ENCODE measurements at regions not wholly inside any gene's neighbourhood (a gene's known extent, or its start where the extent isn't known, plus 50 kb on each side); places are given as distances from the start of the nearest gene placed in this dataset.

GRCh38 chr3:25339225-25339624 lies 88.8 kb upstream of the RARB start:
- Mint-ChIP-seq H3K36me3 (ENCODE audit: insufficient read depth, unreplicated experiment) (no peaks in the 10 kb centered on the region), H3K27ac (ENCODE audit: unreplicated experiment) (no peak overlapping the region), H3K9me3 (ENCODE audit: low read depth, unreplicated experiment) (no peaks in the 10 kb centered on the region), H3K4me1 (ENCODE audit: low read depth, unreplicated experiment) (peaks cover 8% of the 10 kb centered on the region), H3K27me3 (ENCODE audit: unreplicated experiment) (no peaks in the 10 kb centered on the region), H3K4me3 (ENCODE audit: low read depth, unreplicated experiment) (no peak overlapping the region)
- TF ChIP-seq CTCF (IDR thresholded peaks at IDR 0.05; ENCODE audit: unreplicated experiment) = no peak
- CTCF ChIA-PET = no interaction called here
- BruUV-seq (replicated peaks) = no TSS peak
- no peak for DNase-seq
- intact Hi-C loops (cut with micrococcal nuclease; ENCODE audit: unreplicated experiment) = no loop called here

GRCh38 chr3:25344670-25345069 lies 83.4 kb upstream of the RARB start:
- Mint-ChIP-seq H3K4me1 (ENCODE audit: low read depth, unreplicated experiment) (peaks cover 8% of the 10 kb centered on the region), H3K27ac (ENCODE audit: unreplicated experiment) (no peak overlapping the region), H3K27me3 (ENCODE audit: unreplicated experiment) (no peaks in the 10 kb centered on the region), H3K4me3 (ENCODE audit: low read depth, unreplicated experiment) (no peak overlapping the region), H3K36me3 (ENCODE audit: insufficient read depth, unreplicated experiment) (no peaks in the 10 kb centered on the region), H3K9me3 (ENCODE audit: low read depth, unreplicated experiment) (no peaks in the 10 kb centered on the region)
- intact Hi-C loops (cut with micrococcal nuclease; ENCODE audit: unreplicated experiment) = no loop called here
- BruUV-seq (replicated peaks) = no TSS peak
- CTCF ChIA-PET = no interaction called here
- no peak for DNase-seq
- no peak for TF ChIP-seq CTCF (IDR thresholded peaks at IDR 0.05; ENCODE audit: unreplicated experiment)

- no peaks in the 10 kb centered on the region for H3K4me1 Mint-ChIP-seq (ENCODE audit: low read depth, unreplicated experiment)
- no TSS peak for BruUV-seq (replicated peaks)
- no peaks in the 10 kb centered on the region for H3K9me3 Mint-ChIP-seq (ENCODE audit: low read depth, unreplicated experiment)
- H3K4me3 Mint-ChIP-seq (ENCODE audit: low read depth, unreplicated experiment) = no peak overlapping the region
- no peak for DNase-seq
- CTCF ChIA-PET = no interaction called here
- intact Hi-C loops (cut with micrococcal nuclease; ENCODE audit: unreplicated experiment) = no loop called here
- H3K27me3 Mint-ChIP-seq (ENCODE audit: unreplicated experiment) = no peaks in the 10 kb centered on the region
- no peak overlapping the region for H3K27ac Mint-ChIP-seq (ENCODE audit: unreplicated experiment)
- no peaks in the 10 kb centered on the region for H3K36me3 Mint-ChIP-seq (ENCODE audit: insufficient read depth, unreplicated experiment)
- TF ChIP-seq CTCF (IDR thresholded peaks at IDR 0.05; ENCODE audit: unreplicated experiment) = no peak
Observed at GRCh38 chr3:25349095-25349494, 79.0 kb upstream of the RARB start.

- no peaks in the 10 kb centered on the region for H3K9me3 Mint-ChIP-seq (ENCODE audit: low read depth, unreplicated experiment)
- no peak for TF ChIP-seq CTCF (IDR thresholded peaks at IDR 0.05; ENCODE audit: unreplicated experiment)
- no peaks in the 10 kb centered on the region for H3K36me3 Mint-ChIP-seq (ENCODE audit: insufficient read depth, unreplicated experiment)
- H3K4me3 Mint-ChIP-seq (ENCODE audit: low read depth, unreplicated experiment) = no peak overlapping the region
- DNase-seq = no peak
- no peak overlapping the region for H3K27ac Mint-ChIP-seq (ENCODE audit: unreplicated experiment)
- no peaks in the 10 kb centered on the region for H3K4me1 Mint-ChIP-seq (ENCODE audit: low read depth, unreplicated experiment)
- no peaks in the 10 kb centered on the region for H3K27me3 Mint-ChIP-seq (ENCODE audit: unreplicated experiment)
- CTCF ChIA-PET = no interaction called here
- intact Hi-C loops (cut with micrococcal nuclease; ENCODE audit: unreplicated experiment) = no loop called here
- no TSS peak for BruUV-seq (replicated peaks)
Observed at GRCh38 chr3:25349828-25350724, 78.0 kb upstream of the RARB start.

Data from Calu3 (cell line).